ENCODE measurements at regions not wholly inside any gene's neighbourhood (a gene's known extent, or its start where the extent isn't known, plus 50 kb on each side); places are given as distances from the start of the nearest gene placed in this dataset.

DNA sequence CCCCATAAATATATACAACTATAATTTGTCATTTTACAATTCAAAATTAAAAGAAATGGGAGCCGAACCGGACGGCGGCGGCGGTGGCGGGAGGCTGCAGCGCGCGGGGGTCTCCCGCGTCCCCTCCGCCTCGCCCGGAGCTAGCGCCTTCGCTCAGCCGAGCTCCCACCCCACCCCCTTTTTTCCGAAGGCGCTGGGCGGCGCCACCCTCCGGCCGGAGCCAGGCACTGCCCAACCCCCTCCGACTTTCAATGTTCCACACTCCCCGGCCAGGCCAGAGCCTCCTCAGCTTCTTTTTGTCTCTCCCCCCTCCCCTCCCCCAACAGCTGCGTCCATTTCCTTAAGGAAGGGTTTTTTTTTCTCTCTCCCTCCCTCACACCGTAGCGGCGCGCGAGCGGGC, 214.1 kb upstream of the GEMIN8 start:
- in situ Hi-C loops (cut with MboI; ENCODE audit: low pct_ligation_motif_present in 1 of 4, low pct_unique_long_range_greater_than_20kb in 1 of 4, low sequenced_read_pairs in 3 of 4) = no loop called here
- H3K36me3 ChIP-seq = no peaks in the 10 kb centered on the region
- TF ChIP-seq CTCF (IDR thresholded peaks at IDR 0.05) (no peak), POLR2A (IDR thresholded peaks at IDR 0.05) (no peak), EP300 (IDR thresholded peaks at IDR 0.05; ENCODE audit: low read depth) (no peak), POLR2AphosphoS5 (IDR thresholded peaks at IDR 0.05) (no peak)
- 79% methylated on average over 33 of the region's 33 CpGs; no CpG with 5 or more reads in 1 of the 2 donors for WGBS, 2 donors (ENCODE audit: low coverage in 1 of 2)
- H3K27ac ChIP-seq = no peak overlapping the region
- H3K9me3 ChIP-seq = no peaks in the 10 kb centered on the region
- no peak overlapping the region for H3K4me3 ChIP-seq
- DNase-seq = no peak
- no peaks in the 10 kb centered on the region for H3K27me3 ChIP-seq
- no peaks in the 10 kb centered on the region for H3K4me1 ChIP-seq
- intact Hi-C loops (cut with DNase I; ENCODE audit: low total_unique reads) = loop anchor here (1.0 kb wide), 1 partner anchor 48 kb away; no protein-coding TSS in a partner anchor

DNA sequence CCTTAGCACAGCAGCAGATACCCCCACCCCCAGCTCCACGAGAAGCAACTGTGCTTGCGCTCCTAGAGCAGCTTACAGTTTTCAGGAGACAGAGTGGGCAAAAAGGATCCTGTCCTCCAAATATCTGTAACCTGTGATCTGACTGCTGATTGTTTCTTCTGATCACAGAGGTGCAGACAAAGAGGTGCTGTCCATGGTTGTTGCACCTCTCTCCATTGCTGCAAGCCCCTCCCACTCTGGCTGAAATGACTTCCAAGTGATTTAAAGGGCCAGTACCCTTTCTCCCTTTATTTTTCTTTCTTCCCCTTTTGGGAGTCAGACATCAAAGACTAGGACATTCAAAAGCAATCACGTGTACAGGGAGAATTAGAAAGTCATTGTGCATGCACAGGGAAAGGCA, 205.3 kb upstream of the GEMIN8 start:
- in situ Hi-C loops (cut with MboI; ENCODE audit: low pct_ligation_motif_present in 1 of 4, low pct_unique_long_range_greater_than_20kb in 1 of 4, low sequenced_read_pairs in 3 of 4) (no loop called here), intact Hi-C loops (cut with DNase I; ENCODE audit: low total_unique reads) (no loop called here)
- Histone ChIP-seq H3K9me3 (no peaks in the 10 kb centered on the region), H3K27me3 (no peaks in the 10 kb centered on the region), H3K4me1 (no peaks in the 10 kb centered on the region), H3K4me3 (no peak overlapping the region), H3K36me3 (no peaks in the 10 kb centered on the region), H3K27ac (no peak overlapping the region)
- no peak for DNase-seq
- TF ChIP-seq EP300 (IDR thresholded peaks at IDR 0.05; ENCODE audit: low read depth) (no peak), CTCF (IDR thresholded peaks at IDR 0.05) (no peak), POLR2AphosphoS5 (IDR thresholded peaks at IDR 0.05) (no peak), POLR2A (IDR thresholded peaks at IDR 0.05) (no peak)
- 56% methylated on average over 3 of the region's 3 CpGs; no CpG with 5 or more reads in 1 of the 2 donors for WGBS, 2 donors (ENCODE audit: low coverage in 1 of 2)

DNA sequence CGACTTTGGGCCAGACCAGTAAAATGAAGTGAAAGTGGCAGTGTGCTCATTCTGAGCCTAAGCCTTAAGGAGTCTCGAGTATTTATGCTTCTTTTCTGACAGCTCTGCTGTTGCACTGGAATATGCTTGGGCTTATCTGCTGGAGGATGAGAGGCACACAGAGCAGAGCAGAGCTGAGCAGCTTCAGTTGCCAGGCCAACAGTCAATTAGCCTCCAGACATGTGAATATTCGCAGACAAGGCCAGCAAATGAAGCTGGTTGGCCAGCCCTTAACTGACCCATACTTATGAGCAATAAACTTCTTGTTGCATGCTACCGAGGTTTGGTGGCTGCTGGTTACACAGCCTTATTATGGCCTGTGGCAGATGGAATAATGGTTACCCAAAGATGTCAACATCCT, 203.0 kb upstream of the GEMIN8 start:
- TF ChIP-seq POLR2A (IDR thresholded peaks at IDR 0.05) (no peak), EP300 (IDR thresholded peaks at IDR 0.05; ENCODE audit: low read depth) (no peak), CTCF (IDR thresholded peaks at IDR 0.05) (no peak), POLR2AphosphoS5 (IDR thresholded peaks at IDR 0.05) (no peak)
- no peak overlapping the region for H3K4me3 ChIP-seq
- intact Hi-C loops (cut with DNase I; ENCODE audit: low total_unique reads) = no loop called here
- H3K36me3 ChIP-seq = no peaks in the 10 kb centered on the region
- WGBS, 2 donors (ENCODE audit: low coverage in 1 of 2) = 51% methylated on average over 4 of the region's 4 CpGs; no CpG with 5 or more reads in 1 of the 2 donors
- in situ Hi-C loops (cut with MboI; ENCODE audit: low pct_ligation_motif_present in 1 of 4, low pct_unique_long_range_greater_than_20kb in 1 of 4, low sequenced_read_pairs in 3 of 4) = no loop called here
- no peak for DNase-seq
- H3K27ac ChIP-seq = no peak overlapping the region
- H3K27me3 ChIP-seq = no peaks in the 10 kb centered on the region
- H3K4me1 ChIP-seq = no peaks in the 10 kb centered on the region
- H3K9me3 ChIP-seq = no peaks in the 10 kb centered on the region

- intact Hi-C loops (cut with DNase I; ENCODE audit: low total_unique reads) = no loop called here
Observed at GRCh38 chrX:14228611-14229010, 198.9 kb upstream of the GEMIN8 start.

More at GRCh38 chrX:14228611-14229010, 198.9 kb upstream of the GEMIN8 start:
- Histone ChIP-seq H3K4me3 (no peak overlapping the region), H3K4me1 (no peaks in the 10 kb centered on the region), H3K9me3 (no peaks in the 10 kb centered on the region), H3K36me3 (no peaks in the 10 kb centered on the region), H3K27me3 (no peaks in the 10 kb centered on the region), H3K27ac (no peak overlapping the region)
- TF ChIP-seq POLR2A (IDR thresholded peaks at IDR 0.05) = no peak
- TF ChIP-seq CTCF (IDR thresholded peaks at IDR 0.05) = no peak
- no peak for TF ChIP-seq POLR2AphosphoS5 (IDR thresholded peaks at IDR 0.05)
- TF ChIP-seq EP300 (IDR thresholded peaks at IDR 0.05; ENCODE audit: low read depth) = no peak
- no peak for DNase-seq
- 75 to 80% methylated on average over 2 of the region's 2 CpGs for WGBS, 2 donors (ENCODE audit: low coverage in 1 of 2)
- in situ Hi-C loops (cut with MboI; ENCODE audit: low pct_ligation_motif_present in 1 of 4, low pct_unique_long_range_greater_than_20kb in 1 of 4, low sequenced_read_pairs in 3 of 4) = no loop called here

Data from transverse colon (tissue), 4 donors.